HG02678 (cell line): ENCODE measurements at regions not wholly inside any gene's neighbourhood (a gene's known extent, or its start where the extent isn't known, plus 50 kb on each side); places are given as distances from the start of the nearest gene placed in this dataset.
"Not testable (repeated sequence)": the region's sequence is repeated elsewhere in the genome, so short reads cannot be mapped to it uniquely, and the experiment has no call there.

Source experiments
- ATAC-seq: cut with Tn5 transposase; IDR thresholded peaks from one replicate; pipeline ENCODE4 v1.9.1; 2021; ENCODE audit warnings: mild to moderate bottlenecking, moderate library complexity; ENCODE audit not compliant: unreplicated experiment

DNA sequence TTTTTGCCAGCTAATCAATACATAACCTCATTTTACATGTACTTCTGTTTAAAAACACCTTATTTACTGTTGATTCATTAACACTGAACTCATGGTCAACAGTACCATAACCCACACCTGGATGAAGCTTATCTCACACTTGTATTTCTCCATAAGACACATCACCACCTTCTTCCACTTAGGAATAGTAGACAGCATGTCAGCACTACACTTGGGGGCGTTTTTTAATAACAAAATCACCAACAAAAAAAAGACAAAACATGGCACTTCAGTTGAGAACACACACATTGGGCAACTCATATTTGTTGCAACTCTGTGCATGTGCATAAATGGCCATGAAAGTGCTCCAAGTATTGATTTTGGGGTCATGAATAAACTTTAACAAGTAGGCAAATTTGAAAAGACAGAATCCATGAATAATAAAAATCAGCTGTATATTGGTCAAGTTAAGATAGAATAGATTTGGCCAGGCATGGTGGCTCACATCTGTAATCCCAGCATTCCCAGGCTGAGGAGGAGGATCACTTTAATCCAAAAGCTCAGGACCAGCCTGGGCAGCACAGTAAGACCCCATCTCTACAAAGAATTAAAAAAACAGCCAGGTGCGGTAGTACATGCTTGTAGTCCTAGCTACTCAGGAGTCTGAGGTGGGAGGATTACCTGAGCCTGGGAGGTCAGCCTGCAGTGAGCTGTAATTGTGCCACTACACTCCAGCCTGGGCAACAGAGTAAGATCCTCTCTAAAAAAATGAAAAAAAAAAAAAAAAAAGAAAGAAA is 84.4 kb upstream of the SRD5A2 start:
- ATAC-seq: no peak

DNA sequence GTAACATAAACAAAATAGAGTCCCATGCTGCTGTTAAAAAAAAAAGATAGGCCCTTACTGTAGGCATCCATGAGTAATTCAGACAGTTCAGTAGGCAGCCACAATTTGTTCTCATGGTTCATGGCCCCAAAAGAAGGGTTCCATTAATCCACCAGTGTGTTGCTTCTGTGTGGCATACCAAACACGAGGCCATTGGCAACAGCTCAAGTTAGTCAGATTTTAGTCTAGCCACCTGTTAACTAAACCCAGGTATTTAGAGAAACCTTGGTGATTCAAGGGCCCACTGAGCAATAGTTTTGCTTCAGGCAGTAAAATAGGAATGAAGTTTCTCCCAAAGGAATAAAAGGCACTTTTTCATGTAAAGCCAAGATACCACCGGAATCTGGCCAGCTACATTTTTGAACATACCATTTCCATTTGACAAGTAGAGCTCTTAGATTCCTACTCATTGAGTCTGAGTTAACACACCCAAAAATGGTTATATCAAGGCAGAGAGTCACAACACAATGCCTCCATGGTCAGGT is 80.1 kb upstream of the SRD5A2 start:
- no peak for ATAC-seq

DNA sequence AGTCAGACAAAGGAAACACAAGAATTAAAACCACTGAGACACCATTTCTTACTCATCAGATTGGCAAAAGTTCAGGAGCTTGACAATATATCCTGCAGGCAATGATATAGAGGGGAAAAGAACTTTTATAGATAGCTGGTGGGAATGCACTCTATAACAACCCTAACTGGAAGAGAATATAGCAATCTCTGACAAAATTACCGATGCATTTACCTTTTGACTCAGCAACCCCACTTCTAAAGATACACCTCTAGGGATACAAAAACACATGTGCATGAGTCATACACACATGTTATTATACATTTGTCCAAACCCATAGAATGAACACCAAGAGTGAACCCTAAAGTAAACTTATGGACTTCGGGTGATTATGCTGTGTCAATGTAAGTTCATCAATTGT is 79.4 kb upstream of the SRD5A2 start:
- ATAC-seq: no peak

DNA sequence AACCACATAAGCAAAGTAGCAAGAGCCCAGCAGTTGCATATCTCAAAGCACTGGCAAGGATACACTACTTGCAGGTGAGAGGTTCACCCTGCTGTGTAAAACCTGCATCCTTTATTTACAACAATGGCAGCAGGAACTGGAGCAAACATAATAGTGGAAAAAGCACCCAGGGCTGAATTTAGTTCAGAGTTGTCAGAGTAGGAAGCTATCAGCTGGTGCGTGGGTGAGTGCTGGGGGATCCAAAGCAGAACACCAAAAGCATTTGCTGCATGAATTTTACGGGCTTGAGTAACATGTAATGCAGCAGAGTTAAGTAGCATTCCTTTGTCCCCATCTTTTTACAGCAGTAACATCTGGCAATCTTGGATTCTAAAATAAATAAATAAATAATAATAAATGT is 73.5 kb upstream of the SRD5A2 start:
- ATAC-seq: no peak

DNA sequence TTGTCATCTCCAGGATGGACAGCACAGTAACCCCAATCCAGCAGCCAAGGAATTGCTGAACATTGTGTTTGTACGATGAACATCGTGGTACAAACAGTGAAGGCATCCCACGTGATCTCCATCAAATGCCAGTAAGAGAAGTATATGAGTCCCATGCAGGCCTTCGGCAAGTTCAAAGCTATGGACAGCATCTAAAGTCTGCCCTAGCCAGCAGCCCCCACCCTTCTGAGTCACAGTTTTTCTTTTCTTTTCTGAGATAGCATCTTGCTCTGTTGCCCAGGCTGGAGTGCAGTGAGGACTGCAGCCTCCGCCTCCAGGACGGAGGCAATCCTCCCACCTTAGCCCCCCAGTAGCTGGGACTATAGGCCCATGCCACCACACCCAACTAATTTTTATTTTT is 71.0 kb upstream of the SRD5A2 start:
- no peak for ATAC-seq

DNA sequence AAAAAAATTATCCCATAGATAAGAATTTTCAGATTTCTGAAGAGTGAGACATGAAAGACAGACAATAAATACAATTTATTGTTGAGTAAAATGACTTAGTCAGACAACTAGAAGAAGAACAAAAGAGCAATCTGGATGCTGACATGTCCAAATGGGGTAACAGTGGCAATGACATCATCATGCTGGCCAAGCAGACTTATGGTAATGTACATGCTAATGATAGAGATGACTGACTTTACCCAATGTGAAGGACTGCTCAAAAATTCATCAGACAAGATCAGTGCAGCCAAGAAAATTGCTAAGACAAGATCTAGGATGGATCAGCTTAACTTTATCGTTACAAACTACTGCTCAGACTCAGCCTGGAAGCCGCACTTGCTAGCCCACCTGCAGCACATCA is 70.5 kb upstream of the SRD5A2 start:
- no peak for ATAC-seq

DNA sequence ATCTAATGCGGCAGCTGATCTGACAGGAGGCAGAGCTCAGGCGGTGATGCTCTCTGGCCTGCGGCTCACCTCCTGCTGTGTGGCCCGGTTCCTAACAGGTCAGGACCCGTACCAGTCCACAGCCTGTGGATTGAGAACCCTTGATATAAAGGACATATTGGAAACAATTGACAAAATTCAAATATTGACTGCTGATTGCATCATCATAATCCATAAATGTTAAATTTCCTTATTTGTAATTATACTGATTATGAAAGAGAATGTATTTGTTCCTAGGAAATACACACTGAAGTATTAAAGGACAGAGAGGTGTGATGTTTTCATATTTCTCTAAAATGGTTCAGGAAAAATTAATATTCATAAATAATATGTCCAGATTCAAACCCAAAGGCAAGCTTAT is 63.8 kb upstream of the SRD5A2 start:
- ATAC-seq: no peak

DNA sequence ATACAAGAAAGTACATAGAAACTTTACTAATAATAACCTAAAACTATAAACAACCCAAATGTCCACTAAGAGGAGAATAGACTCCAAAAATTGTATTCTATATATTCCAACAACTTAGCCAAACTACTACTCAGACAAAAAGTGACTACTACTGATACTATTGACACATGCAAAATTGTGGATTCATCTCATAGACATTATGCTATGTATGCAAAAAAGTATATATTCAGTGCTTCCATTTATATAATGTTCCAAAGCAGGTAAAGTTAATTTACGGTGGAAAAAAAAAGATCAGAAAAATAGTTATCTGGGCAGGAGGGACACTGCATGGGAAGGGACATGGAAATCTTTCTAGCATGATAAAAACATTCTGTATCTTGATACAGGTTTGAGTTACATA is 62.0 kb upstream of the SRD5A2 start:
- ATAC-seq: no peak

DNA sequence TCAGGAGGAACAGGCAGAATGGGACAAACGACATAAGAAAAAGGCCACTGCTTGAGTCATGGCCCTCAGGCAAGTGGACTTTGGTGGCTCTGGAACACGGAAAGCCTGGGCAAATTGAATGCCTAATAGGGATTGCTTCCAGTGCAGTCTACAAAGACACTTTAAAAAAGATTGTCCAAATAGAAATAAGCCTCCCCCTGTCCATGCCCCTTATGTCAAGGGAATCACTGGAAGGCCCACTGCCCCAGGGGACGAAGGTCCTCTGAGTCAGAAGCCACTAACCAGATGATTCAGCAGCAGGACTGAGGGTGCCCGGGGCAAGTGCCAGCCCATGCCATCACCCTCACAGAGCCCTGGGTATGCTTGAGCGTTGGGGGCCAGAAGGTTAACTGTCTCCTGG is 51.5 kb upstream of the SRD5A2 start:
- ATAC-seq: not testable (repeated sequence)
